ENCODE measurements at regions not wholly inside any gene's neighbourhood (a gene's known extent, or its start where the extent isn't known, plus 50 kb on each side); places are given as distances from the start of the nearest gene placed in this dataset.

GRCh38 chr2:83068714-83069113, 1390.4 kb downstream of the SUCLG1 start:
- ATAC-seq (ENCODE audit: insufficient read depth, low FRiP score) (no peak), DNase-seq (no peak)
- Histone ChIP-seq H3K4me3 (no peak overlapping the region), H3K36me3 (ENCODE audit: control insufficient read depth in 4 of 4, insufficient read depth in 4 of 4, low read length in 4 of 4) (no peaks in the 10 kb centered on the region), H3K27me3 (ENCODE audit: control insufficient read depth in 3 of 3, insufficient read depth in 3 of 3, low read length in 2 of 3) (no peaks in the 10 kb centered on the region), H3K9ac (ENCODE audit: insufficient read depth in 1 of 2, low read length in 2 of 2) (no peak overlapping the region), H3K27ac (ENCODE audit: low read depth in 1 of 2, low read length in 1 of 2) (no peak overlapping the region), H3K9me3 (ENCODE audit: control insufficient read depth in 4 of 4, insufficient read depth in 3 of 4, low read length in 3 of 4) (no peaks in the 10 kb centered on the region), H3K4me1 (ENCODE audit: control insufficient read depth in 5 of 5, insufficient read depth in 5 of 5, low read length in 5 of 5) (peaks cover 0 to 3% (median 0%) of the 10 kb centered on the region in 5 donors)
- TF ChIP-seq CTCF (IDR thresholded peaks at IDR 0.05; ENCODE audit: control extremely low read depth, extremely low read depth): no peak
- 92 to 96% methylated on average over 1 of the region's 1 CpG for WGBS, 2 donors

GRCh38 chr2:83067947-83068346, 1391.1 kb downstream of the SUCLG1 start:
- no peak for TF ChIP-seq CTCF (IDR thresholded peaks at IDR 0.05; ENCODE audit: control extremely low read depth, extremely low read depth)
- ATAC-seq (ENCODE audit: insufficient read depth, low FRiP score) (peak; percentile 47), DNase-seq (peak in 1 of 3 donors; percentile 31)
- Histone ChIP-seq H3K4me3 (no peak overlapping the region), H3K9ac (ENCODE audit: insufficient read depth in 1 of 2, low read length in 2 of 2) (no peak overlapping the region), H3K27me3 (ENCODE audit: control insufficient read depth in 3 of 3, insufficient read depth in 3 of 3, low read length in 2 of 3) (no peaks in the 10 kb centered on the region), H3K36me3 (ENCODE audit: control insufficient read depth in 4 of 4, insufficient read depth in 4 of 4, low read length in 4 of 4) (no peaks in the 10 kb centered on the region), H3K27ac (ENCODE audit: low read depth in 1 of 2, low read length in 1 of 2) (no peak overlapping the region), H3K9me3 (ENCODE audit: control insufficient read depth in 4 of 4, insufficient read depth in 3 of 4, low read length in 3 of 4) (no peaks in the 10 kb centered on the region), H3K4me1 (ENCODE audit: control insufficient read depth in 5 of 5, insufficient read depth in 5 of 5, low read length in 5 of 5) (peaks cover 0 to 3% (median 0%) of the 10 kb centered on the region in 5 donors)
- 46 to 53% methylated on average over 1 of the region's 1 CpG for WGBS, 2 donors

- H3K9ac ChIP-seq (ENCODE audit: insufficient read depth in 1 of 2, low read length in 2 of 2): no peak overlapping the region
- H3K4me1 ChIP-seq (ENCODE audit: control insufficient read depth in 5 of 5, insufficient read depth in 5 of 5, low read length in 5 of 5): no peaks in the 10 kb centered on the region
- ATAC-seq (ENCODE audit: insufficient read depth, low FRiP score): no peak
- no peak for TF ChIP-seq CTCF (IDR thresholded peaks at IDR 0.05; ENCODE audit: control extremely low read depth, extremely low read depth)
- no peak for DNase-seq
- no peak overlapping the region for H3K27ac ChIP-seq (ENCODE audit: low read depth in 1 of 2, low read length in 1 of 2)
- 93 to 95% methylated on average over 1 of the region's 1 CpG for WGBS, 2 donors
- H3K9me3 ChIP-seq (ENCODE audit: control insufficient read depth in 4 of 4, insufficient read depth in 3 of 4, low read length in 3 of 4): peaks cover 0 to 2% (median 0%) of the 10 kb centered on the region in 4 donors
- H3K36me3 ChIP-seq (ENCODE audit: control insufficient read depth in 4 of 4, insufficient read depth in 4 of 4, low read length in 4 of 4): no peaks in the 10 kb centered on the region
- no peak overlapping the region for H3K4me3 ChIP-seq
- H3K27me3 ChIP-seq (ENCODE audit: control insufficient read depth in 3 of 3, insufficient read depth in 3 of 3, low read length in 2 of 3): no peaks in the 10 kb centered on the region
Measured at GRCh38 chr2:83063933-83064332, 1395.1 kb downstream of the SUCLG1 start.

- no peaks in the 10 kb centered on the region for H3K4me1 ChIP-seq (ENCODE audit: control insufficient read depth in 5 of 5, insufficient read depth in 5 of 5, low read length in 5 of 5)
- H3K9me3 ChIP-seq (ENCODE audit: control insufficient read depth in 4 of 4, insufficient read depth in 3 of 4, low read length in 3 of 4): peaks cover 0 to 4% (median 0%) of the 10 kb centered on the region in 4 donors
- TF ChIP-seq CTCF (IDR thresholded peaks at IDR 0.05; ENCODE audit: control extremely low read depth, extremely low read depth): no peak
- H3K27me3 ChIP-seq (ENCODE audit: control insufficient read depth in 3 of 3, insufficient read depth in 3 of 3, low read length in 2 of 3): no peaks in the 10 kb centered on the region
- DNase-seq (no peak), ATAC-seq (ENCODE audit: insufficient read depth, low FRiP score) (no peak)
- no peak overlapping the region for H3K27ac ChIP-seq (ENCODE audit: low read depth in 1 of 2, low read length in 1 of 2)
- H3K36me3 ChIP-seq (ENCODE audit: control insufficient read depth in 4 of 4, insufficient read depth in 4 of 4, low read length in 4 of 4): no peaks in the 10 kb centered on the region
- 88% methylated on average over 5 of the region's 5 CpGs for WGBS, 2 donors
- no peak overlapping the region for H3K9ac ChIP-seq (ENCODE audit: insufficient read depth in 1 of 2, low read length in 2 of 2)
- no peak overlapping the region for H3K4me3 ChIP-seq
Measured at GRCh38 chr2:83063511-83063910, 1395.6 kb downstream of the SUCLG1 start.
